NCI-H2227 treated with DMSO at 0.1 percent for 48 hours (cell line): ENCODE measurements at regions not wholly inside any gene's neighbourhood (a gene's known extent, or its start where the extent isn't known, plus 50 kb on each side); places are given as distances from the start of the nearest gene placed in this dataset.

Experiments
- DNase-seq: peaks from one replicate; lab custom pipeline; 2025; lab: John Stamatoyannopoulos, UW

DNA sequence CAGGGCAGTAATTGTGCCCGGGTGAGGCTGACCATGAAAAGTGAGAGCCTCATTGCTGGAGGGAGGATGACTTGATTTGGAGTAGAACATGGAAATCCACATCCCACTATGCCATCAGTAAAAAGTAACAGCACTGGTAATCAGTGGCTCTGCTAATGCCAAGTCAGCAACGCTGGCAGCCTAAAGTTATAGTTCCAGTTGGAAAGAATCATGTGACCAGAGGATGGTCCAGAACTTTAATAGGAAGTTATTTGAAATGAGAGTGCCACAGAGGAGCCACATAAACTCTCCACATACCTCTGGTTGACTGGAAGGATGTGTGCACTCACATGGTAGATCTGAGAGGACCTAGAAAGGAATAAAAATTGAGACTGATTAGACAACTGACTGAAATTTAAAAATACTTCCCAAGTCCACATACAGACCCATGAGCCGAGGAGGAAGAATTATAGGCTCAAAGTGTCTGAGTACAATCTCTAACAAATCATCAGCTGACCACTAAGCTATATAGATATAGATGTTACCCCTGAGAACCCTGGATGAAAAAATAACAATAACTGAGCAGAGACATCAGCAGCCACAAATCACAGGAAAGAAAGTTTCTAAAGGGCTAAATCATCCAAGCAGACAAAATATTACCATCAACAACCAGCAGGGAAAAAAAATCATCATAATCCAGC is 346.8 kb downstream of the STK39 start:
- DNase-seq: no peak

DNA sequence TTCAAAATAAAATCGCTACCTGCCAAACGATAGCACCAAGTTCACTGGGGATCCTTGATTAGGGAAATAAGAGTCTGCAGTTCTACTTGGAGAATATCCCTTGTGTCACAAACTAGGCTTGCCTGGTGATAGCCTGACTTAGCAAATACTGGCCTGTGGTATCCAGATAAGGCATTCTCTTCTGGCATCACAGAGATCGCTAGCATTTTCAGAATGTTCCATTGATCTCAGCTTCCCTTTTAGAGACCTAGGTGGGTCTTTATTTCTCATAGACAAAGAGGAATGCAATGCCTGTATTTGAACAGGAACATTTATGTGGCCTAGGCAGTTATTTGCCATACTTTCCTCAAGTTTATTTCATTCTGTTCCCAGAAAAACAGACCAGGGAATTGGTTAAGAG is 349.1 kb downstream of the STK39 start:
- no peak for DNase-seq

DNA sequence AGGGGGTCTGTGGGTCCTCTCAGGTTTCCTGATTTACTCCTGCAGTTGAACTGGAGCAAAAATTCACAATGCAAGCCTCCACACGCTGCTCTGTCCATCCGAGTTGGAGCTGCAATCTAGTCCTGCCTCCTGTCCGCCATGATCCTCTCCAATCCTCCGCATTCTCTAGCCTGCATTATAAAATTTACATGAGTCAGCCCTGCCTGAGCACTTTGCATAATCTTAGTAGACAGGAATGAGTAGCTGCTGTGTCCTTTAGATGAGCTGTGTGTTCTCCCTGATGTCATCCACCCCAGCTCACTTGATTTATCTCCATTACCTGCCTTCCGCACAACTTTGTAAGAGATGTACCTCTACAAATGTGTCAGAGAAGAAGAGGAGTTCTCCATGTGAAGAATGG is 355.6 kb downstream of the STK39 start:
- no peak for DNase-seq

DNA sequence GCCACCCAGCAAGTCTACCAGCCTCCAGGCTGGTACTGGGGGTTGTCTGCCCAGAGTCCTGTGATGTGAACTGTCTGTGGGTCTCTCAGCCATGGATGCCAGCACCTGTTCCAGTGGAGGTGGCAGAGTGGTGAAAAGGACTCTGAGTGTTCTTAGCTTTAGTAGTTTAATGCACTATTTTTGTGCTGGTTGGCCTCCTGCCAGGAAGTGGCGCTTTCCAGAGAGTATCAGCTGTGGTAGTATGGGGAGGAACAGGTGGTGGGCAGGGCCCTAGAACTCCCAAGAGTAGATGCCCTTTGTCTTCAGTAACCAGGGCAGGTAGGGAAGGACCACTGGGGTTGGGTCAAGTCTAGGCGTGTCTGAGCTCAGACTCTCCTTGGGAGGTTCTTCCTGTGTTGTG is 356.7 kb downstream of the STK39 start:
- no peak for DNase-seq

DNA sequence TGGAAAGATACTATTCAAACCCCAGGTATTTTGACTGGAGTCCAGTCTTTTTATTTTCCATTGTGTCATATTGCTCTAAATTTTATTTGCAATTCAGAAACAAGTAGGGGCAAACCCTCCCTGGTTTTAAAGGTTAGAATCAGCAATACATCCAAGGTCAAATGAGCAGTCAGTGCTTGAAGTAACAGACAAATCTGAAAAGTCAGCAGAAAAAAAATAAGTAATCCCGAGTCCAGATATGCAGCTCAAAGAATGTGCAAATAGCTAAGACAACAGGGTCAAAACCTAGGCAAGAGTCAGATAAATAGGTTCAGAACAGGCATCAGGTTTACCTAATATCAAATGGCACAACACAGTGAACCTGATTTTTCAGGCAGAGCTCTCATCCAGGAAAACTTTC is 367.0 kb downstream of the STK39 start:
- no peak for DNase-seq

DNA sequence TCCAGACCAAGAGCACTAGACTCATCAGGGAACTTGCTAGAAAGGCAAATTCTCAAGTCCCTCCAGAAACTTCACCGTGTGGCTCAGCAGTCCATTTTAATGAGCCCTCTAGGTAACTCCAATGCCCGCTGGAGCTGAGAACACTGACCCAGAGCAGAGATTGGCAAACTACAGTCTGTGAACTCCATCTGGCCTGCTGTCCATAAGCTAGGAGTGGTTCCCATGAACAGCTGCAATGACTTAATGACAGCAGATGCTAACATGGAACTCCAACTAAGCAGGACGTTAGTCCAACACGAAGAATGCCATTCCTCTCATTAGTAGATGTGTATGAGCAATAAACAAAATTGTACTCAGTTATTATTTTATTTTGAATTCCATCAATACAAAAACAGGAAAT is 371.9 kb downstream of the STK39 start:
- no peak for DNase-seq

DNA sequence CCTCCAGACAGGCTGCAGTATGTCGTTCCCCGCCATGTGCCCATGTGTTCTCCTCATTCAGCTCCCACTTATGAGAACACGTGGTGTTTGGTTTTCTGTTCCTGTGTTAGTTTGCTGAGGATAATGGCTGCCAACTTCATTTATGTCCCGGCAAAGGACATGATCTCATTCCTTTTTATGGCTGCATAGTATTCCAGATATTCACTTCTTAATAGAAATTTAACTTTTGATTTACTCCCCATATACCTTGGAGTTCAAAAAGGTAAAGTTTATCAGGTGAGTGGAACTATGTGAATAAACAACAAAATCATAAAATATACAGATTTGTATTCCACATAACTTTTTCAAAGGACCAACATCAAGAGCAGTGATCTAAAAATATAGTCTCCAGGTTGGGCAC is 372.6 kb downstream of the STK39 start:
- DNase-seq: no peak

DNA sequence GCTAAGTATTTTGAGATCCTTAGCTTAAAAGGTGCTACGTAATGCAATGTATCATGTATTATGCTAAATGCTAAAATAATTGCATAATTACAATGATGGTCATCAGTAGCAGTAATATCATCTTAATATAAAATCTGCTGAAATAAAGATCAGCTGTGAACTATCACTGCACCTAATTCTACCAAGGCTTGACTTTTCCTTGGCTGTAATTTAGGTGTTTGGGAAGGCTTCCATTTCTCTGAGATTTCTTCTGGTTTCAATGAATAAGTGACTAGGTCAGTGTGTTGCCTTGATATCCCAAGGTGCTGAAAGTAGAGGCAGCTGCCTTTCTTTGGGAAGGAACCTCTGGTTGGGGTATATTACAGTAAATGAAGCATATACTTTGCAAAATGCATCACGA is 376.1 kb downstream of the STK39 start:
- DNase-seq: no peak

DNA sequence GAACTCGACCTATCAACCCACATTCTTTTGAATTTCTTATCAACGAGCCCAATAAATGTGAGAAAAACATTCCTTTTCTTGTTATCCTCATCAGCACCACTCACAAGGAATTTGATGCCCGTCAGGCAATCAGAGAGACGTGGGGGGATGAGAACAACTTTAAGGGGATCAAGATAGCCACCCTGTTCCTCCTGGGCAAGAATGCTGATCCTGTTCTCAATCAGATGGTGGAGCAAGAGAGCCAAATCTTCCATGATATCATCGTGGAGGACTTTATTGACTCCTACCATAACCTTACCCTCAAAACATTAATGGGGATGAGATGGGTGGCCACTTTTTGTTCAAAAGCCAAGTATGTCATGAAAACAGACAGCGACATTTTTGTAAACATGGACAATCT is 378.2 kb downstream of the STK39 start:
- DNase-seq: no peak

DNA sequence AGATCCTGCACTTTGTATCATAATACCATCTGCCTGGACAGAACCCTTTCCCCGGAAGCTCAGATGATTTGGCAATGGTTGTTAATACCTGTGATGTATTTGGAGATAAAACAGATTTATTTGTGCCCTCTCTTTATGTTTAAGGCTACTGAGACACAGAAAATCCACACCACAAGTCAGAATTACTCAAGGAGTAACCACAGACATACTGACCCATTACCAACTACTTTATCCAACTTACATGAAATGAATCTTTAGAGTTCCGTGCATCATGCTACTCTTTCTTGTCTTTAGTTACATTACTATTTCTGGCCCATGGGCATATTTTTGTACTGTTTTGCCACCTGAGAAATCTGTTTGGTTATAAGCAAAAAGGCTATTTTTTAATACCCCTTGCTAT is 384.0 kb downstream of the STK39 start:
- no peak for DNase-seq

DNA sequence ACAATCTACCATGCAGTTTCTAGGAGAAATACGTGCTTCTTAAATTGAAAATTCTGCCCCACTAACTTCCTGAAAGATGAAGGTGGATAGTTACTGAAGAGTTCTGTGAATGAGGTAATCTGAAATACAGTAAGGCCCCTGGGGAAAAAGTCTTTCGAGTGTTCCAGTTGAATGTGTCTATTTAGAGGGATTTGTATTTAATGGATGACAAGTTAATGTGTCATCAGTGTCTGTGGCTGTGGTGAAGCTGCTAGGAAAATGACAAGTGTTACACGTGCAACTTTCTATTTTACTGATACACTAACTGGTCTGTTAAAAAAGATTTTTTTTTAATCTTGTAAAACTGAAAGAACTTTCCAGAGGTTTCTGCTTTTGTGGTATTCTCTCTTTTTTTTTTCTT is 384.6 kb downstream of the STK39 start:
- DNase-seq: no peak

DNA sequence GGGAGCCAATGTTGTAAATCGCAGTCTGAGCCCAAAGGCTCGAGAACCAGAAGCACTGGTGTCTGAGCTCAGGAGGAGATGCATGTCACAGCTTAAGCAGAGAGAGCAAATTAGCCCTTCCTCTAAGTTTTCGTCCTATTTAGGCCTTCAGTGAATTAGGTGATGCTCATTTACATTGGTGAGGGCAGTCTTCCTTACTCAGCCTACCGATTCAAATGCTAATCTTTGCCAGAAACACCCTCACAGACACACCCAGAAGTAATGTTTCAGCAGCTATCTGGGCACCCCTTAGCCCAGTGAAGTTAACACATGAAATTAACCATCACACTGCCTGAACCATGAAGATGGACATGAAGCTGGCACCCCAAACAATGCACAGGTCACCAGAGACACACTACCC is 385.1 kb downstream of the STK39 start:
- DNase-seq: no peak

DNA sequence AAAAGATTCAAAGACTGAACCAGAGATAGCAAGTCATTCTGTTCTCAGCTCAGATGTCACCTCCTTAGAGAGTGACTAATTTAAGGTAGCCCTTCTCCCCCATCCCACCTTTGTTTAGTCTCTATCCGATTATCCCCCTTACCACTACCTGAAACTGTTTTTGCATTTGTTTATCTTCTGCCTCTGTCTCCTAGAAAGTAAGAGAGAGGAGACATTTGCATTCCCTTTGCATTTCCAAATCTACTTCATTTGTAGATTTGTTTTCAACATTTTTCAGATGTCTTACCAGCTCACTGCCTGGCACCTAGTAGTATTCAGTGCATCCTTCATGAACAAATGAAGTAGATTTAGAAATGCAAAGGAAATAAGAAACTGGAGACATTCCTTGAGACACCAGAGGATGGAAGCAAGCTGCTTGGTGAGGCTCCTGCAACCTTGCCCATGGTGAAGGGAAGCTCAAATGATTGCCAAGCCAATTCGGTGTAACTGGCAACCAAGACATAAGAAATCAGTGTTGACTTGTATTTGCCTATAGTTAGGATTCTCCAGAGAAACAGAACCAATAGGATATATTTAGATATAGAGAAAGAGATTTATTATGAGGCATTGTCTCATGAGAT is 385.7 kb downstream of the STK39 start:
- DNase-seq: no peak

DNA sequence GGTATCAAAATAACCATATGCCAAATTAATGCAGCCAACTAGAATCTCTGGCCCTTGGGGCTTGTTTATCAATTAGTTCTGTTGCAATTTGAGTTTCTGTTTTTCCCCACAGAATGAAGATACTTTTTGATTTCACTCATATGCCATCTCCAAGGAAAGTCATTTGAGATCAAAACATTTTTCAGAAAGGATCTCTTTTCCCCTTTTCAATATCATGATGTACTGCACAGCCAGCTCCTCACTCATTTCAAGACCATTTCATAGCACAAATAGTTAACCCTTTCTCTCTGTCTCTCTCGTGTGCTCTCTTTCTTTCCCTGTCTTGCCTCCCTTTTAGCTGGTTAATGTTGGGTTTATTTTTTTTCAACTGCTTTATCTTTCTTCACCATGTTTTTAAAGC is 387.3 kb downstream of the STK39 start:
- no peak for DNase-seq

DNA sequence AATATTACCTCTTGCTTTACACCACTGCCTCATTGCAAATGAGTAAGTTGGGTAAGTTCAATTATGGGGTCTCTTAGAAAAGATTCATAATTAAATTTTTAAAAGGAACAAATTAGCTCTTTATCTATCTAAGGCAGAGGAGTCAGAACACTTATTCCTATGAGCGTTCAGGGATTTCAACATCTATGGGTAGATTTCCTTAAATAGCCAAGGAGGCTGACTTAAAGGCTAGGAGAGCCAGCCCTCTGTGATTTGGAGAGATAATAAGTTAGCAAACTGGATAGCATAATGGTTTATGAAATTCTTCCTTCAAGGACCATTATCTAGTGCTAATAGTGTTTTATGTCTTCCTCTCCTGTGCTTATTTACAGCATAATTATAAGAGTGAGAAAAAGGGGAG is 387.7 kb downstream of the STK39 start:
- no peak for DNase-seq

DNA sequence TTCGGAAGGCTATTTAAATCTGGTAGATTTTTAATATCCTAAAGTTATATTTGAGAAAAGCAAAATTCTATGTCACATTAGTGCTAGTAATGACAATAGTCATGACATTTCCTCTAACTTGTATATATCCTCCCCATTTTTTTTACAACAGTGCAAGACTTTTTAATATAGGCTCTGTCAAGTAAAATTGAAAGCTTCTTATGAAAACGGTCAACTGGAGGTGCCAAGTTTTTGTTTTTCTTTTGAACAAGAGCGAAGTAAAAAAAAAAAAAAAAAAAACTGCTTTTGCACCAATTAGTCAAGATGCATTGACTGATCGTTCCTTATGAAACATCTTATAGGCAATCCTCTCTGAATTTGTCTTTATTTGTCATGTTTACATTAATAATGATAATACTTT is 389.3 kb downstream of the STK39 start:
- DNase-seq: no peak

DNA sequence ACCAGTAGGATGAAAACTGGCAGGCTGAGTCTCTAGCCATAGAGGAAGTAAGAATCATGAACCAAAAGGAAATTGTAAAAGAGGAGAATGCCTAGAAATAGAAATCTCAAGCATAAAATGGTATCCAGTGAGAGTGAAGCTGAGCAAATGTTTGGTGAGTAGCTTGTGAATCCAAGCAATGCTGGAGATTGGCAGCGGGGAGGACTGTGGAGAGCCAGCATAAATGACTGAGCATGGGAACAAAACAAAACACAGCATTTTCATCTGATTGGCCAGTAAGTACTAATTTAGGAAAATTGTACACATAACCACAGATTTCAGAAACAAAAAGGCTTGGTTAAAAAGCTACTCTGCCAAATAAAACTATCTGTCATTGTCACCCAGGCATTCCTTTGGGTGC is 390.0 kb downstream of the STK39 start:
- no peak for DNase-seq

DNA sequence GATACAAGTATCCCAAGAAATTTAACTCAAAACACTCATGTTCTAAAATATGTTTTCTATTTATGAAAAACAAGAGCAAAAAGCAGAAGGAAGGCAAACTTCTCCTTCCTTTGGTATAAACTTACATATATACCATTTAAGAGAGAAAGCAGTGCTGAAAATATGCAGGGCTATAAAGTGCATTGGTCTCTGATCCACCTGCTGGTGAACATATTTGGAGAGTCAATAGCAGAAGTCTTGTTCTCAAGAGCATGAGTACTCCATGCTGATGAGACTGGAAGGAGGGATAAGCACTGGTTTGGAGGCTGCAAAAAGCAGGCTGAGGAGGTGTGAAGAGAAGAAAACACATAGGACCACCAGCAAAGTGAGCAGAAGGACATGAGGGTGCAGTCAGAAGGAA is 391.2 kb downstream of the STK39 start:
- DNase-seq: no peak

DNA sequence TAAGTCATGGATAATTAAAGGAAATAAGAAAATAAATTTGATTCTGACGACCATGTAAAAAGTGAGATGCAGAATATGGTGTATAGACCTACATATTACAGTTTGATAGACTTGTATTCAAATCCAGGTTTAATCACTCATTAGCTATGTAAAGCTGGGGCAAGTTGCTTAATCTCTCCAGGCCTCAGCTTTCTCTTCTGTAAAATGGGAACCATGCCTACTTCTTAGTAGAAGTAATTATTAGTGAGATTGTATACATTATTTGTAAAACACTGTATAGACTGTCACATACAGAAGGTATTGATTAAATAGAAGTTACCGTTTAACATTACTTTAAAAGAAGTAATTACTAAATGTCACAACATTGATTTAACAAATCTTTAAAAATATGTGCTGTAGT is 392.2 kb downstream of the STK39 start:
- no peak for DNase-seq

DNA sequence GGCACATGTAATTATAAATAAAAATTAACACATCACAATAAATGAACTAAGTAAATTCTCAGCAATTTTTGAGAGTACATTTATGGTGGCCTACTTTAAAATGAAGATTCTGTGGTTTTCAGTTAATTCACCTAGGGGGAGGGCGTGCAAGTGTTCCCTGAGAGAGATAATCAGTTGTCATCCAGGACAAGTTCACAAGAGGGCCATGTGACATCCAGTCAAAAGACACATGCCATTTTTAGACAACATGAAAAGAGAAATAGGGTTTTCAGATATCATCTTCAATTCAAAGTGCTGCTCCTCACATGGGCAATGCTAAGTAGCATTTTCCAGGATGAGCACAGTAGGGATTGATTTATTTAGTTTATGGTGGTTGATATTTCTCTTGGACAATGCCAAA is 393.7 kb downstream of the STK39 start:
- DNase-seq: no peak

DNA sequence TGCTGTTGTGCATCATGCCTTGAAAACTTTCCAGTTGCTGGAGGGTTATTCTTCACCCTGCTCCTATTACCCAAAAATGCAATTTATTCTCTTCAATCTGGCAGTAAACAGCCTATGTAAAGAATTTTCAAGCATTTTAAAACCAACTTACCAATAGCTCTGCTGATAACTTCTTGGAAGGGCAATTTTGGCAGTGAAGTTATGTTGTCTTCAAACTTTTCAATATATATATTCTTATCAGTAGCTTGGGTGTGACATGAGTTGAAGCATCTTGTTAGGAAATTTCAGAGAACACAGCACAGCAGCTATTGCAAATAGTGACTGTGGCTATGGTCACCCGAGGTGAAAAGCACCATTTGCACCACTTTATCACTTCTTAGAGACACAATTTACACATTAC is 395.5 kb downstream of the STK39 start:
- DNase-seq: no peak

DNA sequence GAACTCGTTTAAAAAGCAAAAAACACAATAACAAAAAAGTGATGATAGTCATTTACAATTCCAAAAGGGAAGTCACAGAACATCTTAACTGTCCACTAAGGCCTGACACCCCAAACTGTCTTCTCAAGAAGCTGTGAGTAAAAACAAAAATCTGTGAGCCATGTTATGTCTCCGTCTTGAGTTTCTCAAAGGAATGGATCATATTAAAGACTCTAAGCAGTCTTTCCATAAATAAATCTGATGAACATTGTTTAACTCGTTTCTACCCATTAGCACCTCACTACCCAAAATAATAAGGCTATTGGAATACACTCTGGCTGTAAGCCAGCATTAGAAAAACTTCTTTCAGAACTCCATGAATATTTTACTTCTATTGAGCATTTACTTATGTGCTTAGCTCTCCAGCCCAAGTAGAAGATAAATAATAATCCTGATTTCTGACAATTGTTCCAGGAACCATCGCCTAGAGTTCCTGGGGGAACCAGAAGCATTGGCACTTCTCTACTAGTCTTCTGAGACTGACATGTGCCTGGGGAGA is 396.0 kb downstream of the STK39 start:
- DNase-seq: no peak

DNA sequence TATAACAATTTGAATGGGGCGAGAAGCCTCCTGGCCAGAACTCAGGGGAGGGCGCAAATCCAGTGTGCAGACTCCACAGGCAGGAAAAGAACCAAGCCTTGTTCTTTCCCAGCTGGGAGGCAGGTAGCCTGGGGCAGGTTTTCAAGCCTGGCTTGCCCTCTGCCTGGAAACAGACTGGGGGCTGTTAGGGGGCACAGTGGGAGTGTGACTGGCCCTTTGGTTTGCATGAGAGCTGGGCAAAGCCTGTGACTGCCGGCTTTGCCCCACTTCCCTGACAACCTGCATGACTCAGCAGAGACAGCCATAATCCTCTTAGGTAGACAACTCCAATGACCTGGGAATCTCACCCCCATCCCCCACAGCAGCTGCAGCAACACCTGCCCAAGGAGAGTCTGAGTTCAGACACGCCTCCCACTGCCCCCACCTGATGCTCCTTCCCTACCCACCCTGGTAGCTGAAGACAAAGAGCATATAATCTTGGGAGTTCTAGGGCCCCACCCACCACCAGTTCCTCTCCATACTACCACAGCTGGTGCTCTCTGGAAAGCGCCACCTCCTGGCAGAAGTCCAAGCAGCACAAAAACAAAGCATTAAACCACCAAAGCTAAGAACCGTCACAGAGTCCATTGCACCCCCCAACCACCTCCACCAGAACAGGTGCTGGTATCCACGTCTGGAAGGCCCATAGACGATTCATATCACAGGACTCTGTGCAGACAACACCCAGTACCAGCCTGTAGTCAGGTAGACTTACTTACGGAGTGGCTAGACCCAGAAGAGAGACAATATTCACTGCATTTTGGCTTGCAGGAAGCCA is 402.5 kb downstream of the STK39 start:
- DNase-seq: no peak
